Body of pancreas (tissue), 4 donors: ENCODE measurements at regions not wholly inside any gene's neighbourhood (a gene's known extent, or its start where the extent isn't known, plus 50 kb on each side); places are given as distances from the start of the nearest gene placed in this dataset.

Source experiments
- ATAC-seq: fragments of 150-250 bp; one replicate; pipeline ENCODE4 v1.9.1; 2016
- DNase-seq, 4 donors: peaks; one replicate each; pipeline ENCODE4 v3.0.0-alpha.2; 2019
- H3K27ac ChIP-seq, 4 donors: fragments of 200-600 bp; sonication (generic); 1 replicate in 3 of 4; 2 replicates in 1 of 4; pipeline versions ENCODE4 v1.5.1 to v1.6.1; 2016 to 2019; ENCODE audit warnings: mild to moderate bottlenecking in 1 of 4, mixed read lengths in 1 of 4, moderate library complexity in 1 of 4
- H3K27me3 ChIP-seq, 2 donors: fragments of 200-600 bp; sonication (generic); one replicate each; pipeline ENCODE4 v1.6.0; 2016; ENCODE audit warnings: mild to moderate bottlenecking in 1 of 2
- H3K36me3 ChIP-seq, 2 donors: fragments of 200-600 bp; sonication (generic); replicated peaks in 1 of 2; 2 replicates each; pipeline ENCODE4 v1.5.1; 2016; ENCODE audit warnings: low read depth in 2 of 2; ENCODE audit not compliant: insufficient read depth in 1 of 2
- H3K4me1 ChIP-seq: fragments of 200-600 bp; sonication (generic); one replicate; pipeline ENCODE4 v1.6.0; 2016
- H3K4me3 ChIP-seq, 2 donors: fragments of 200-600 bp; sonication (generic); 1 replicate in 1 of 2; 2 replicates in 1 of 2; pipeline ENCODE4 v1.5.1; 2016 to 2019
- H3K9me3 ChIP-seq, 3 donors: fragments of 200-600 bp; sonication (generic); 1 replicate in 2 of 3; 2 replicates in 1 of 3; pipeline ENCODE4 v1.5.1; 2016
- POLR2A ChIP-seq, 3 donors: fragments of 450-650 bp; IDR thresholded peaks; one replicate each; pipeline ENCODE4 v1.6.1; 2016; ENCODE audit warnings: antibody characterized with exemption in 3 of 3, mild to moderate bottlenecking in 2 of 3
- WGBS, 2 donors: methylation state at CpG; one replicate each; pipeline ENCODE4 v1.1.5; 2017; 5-methylcytosine and 5-hydroxymethylcytosine counted together
- intact Hi-C: fragments of 100-400 bp; cut with DNase I; formaldehyde crosslinking; loops from one replicate; pipeline ENCODE4 v1.15.1; 2023
- TF ChIP-seq, protein P1 (sequence below), 7 experiments: fragments of 450-650 bp in 4 of 7; fragments of 200-600 bp in 3 of 7; sonication (generic) in 3 of 7; IDR thresholded peaks; one replicate each; pipeline ENCODE4 v1.5.1; 2016 to 2019; ENCODE audit warnings: antibody characterized with exemption in 7 of 7

DNA sequence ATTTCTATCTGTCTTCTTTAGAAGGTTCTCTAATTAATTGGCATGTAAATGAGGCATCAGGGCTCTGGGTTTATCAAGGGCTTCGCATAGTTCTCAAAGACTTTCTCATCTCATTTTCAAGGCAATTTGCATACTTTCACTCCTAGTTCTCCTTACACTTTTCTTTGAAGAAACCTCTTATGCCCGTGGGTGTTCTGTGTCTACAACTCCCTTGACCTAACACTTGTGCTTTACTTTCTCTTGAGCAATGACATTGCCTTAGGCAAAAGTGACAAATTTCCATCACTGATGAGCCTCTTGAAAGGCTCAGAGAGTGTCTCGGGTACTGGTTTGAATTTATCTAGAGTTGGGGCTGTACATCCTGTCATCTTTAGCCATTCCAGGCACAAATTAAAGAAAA is 74.7 kb upstream of the ITPRID1 start:
- no peak for ATAC-seq
- H3K4me1 ChIP-seq = no peaks in the 10 kb centered on the region
- H3K27me3 ChIP-seq = no peaks in the 10 kb centered on the region
- H3K36me3 ChIP-seq = no peaks in the 10 kb centered on the region
- no peak for DNase-seq
- WGBS, 2 donors = 58 to 70% methylated on average over 3 of the region's 3 CpGs
- no peak overlapping the region for H3K27ac ChIP-seq
- intact Hi-C loops = no loop called here
- H3K9me3 ChIP-seq = no peaks in the 10 kb centered on the region
- no peak overlapping the region for H3K4me3 ChIP-seq
- TF ChIP-seq POLR2A (IDR thresholded peaks at IDR 0.05) = no peak
- TF ChIP-seq, protein P1, sequence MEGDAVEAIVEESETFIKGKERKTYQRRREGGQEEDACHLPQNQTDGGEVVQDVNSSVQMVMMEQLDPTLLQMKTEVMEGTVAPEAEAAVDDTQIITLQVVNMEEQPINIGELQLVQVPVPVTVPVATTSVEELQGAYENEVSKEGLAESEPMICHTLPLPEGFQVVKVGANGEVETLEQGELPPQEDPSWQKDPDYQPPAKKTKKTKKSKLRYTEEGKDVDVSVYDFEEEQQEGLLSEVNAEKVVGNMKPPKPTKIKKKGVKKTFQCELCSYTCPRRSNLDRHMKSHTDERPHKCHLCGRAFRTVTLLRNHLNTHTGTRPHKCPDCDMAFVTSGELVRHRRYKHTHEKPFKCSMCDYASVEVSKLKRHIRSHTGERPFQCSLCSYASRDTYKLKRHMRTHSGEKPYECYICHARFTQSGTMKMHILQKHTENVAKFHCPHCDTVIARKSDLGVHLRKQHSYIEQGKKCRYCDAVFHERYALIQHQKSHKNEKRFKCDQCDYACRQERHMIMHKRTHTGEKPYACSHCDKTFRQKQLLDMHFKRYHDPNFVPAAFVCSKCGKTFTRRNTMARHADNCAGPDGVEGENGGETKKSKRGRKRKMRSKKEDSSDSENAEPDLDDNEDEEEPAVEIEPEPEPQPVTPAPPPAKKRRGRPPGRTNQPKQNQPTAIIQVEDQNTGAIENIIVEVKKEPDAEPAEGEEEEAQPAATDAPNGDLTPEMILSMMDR (IDR thresholded peaks at IDR 0.05) = no peak

DNA sequence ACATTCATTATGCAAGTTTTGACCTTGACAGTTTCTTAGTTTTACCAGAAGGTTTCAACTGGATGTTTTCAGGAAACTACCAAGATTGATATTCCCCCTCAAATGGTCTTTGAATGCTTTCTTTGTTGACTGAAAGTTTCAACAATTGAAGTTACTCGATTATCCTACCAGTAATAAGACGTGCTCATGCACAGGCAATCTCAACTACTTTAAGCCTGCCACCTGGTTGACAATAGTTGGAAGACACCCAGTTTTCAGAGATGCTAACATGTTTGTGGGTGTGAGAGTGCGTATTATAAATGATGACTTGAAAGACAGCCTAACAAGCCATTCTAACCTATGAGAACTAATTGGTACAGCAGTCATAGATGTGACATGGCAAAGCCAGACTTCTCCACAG is 73.4 kb upstream of the ITPRID1 start:
- no peaks in the 10 kb centered on the region for H3K4me1 ChIP-seq
- WGBS, 2 donors = 44 to 50% methylated on average over 3 of the region's 3 CpGs
- DNase-seq = no peak
- intact Hi-C loops = loop anchor here (5.0 kb wide), 1 partner anchor 192 kb away; no protein-coding TSS in a partner anchor
- no peaks in the 10 kb centered on the region for H3K36me3 ChIP-seq
- H3K27ac ChIP-seq = no peak overlapping the region
- H3K4me3 ChIP-seq = no peak overlapping the region
- TF ChIP-seq POLR2A (IDR thresholded peaks at IDR 0.05) = no peak
- TF ChIP-seq, protein P1 (IDR thresholded peaks at IDR 0.05) = no peak
- no peak for ATAC-seq
- H3K9me3 ChIP-seq = no peaks in the 10 kb centered on the region
- no peaks in the 10 kb centered on the region for H3K27me3 ChIP-seq

DNA sequence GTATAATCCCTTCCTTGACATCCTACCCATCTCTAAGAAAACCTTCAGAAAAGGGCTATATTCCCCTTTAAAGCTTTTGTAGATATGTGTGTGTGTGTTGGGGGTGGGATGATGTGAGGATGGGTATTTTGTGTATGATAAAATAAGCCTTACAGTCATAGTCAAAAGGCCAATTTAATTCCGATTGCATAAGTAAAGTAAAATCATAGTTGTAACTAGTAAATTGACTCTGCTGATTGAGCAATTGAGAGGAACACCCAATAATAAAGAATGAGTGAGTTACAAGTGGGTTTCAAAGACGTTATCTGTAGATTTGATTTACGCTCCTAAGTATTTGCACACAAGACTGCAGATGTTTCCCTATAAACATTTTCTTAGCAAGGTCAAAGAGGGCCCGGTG is 71.3 kb upstream of the ITPRID1 start:
- ATAC-seq (no peak), DNase-seq (no peak)
- H3K27me3 ChIP-seq = no peaks in the 10 kb centered on the region
- no peak overlapping the region for H3K4me3 ChIP-seq
- H3K36me3 ChIP-seq = no peaks in the 10 kb centered on the region
- 24 to 27% methylated on average over 4 of the region's 4 CpGs for WGBS, 2 donors
- intact Hi-C loops = loop anchor here (5.0 kb wide), 1 partner anchor 190 kb away; no protein-coding TSS in a partner anchor
- no peaks in the 10 kb centered on the region for H3K4me1 ChIP-seq
- TF ChIP-seq POLR2A (IDR thresholded peaks at IDR 0.05) = no peak
- TF ChIP-seq, protein P1 (IDR thresholded peaks at IDR 0.05) = no peak
- H3K27ac ChIP-seq = no peak overlapping the region
- H3K9me3 ChIP-seq = no peaks in the 10 kb centered on the region

GRCh38 chr7:31443457-31443856 is 70.4 kb upstream of the ITPRID1 start:
- Histone ChIP-seq H3K27me3 (no peaks in the 10 kb centered on the region), H3K9me3 (no peaks in the 10 kb centered on the region), H3K4me1 (no peaks in the 10 kb centered on the region), H3K27ac (no peak overlapping the region), H3K4me3 (no peak overlapping the region), H3K36me3 (no peaks in the 10 kb centered on the region)
- DNase-seq = peak in 1 of 4 donors; percentile 20
- ATAC-seq = peak; percentile 74
- 0 to 4% methylated on average over 1 of the region's 1 CpG for WGBS, 2 donors
- intact Hi-C loops = loop anchor here (5.0 kb wide), 1 partner anchor 189 kb away; no protein-coding TSS in a partner anchor
- TF ChIP-seq, protein P1 (IDR thresholded peaks at IDR 0.05) = peak; percentile 63 to 92 (median 76)
- no peak for TF ChIP-seq POLR2A (IDR thresholded peaks at IDR 0.05)

- intact Hi-C loops = loop anchor here (5.0 kb wide), 1 partner anchor 188 kb away; no protein-coding TSS in a partner anchor
- no peak for TF ChIP-seq POLR2A (IDR thresholded peaks at IDR 0.05)
- TF ChIP-seq, protein P1 (IDR thresholded peaks at IDR 0.05) = no peak
- WGBS, 2 donors = 27 to 30% methylated on average over 2 of the region's 2 CpGs
- H3K4me3 ChIP-seq = no peak overlapping the region
- DNase-seq (no peak), ATAC-seq (no peak)
- H3K27ac ChIP-seq = no peak overlapping the region
- no peaks in the 10 kb centered on the region for H3K36me3 ChIP-seq
- no peaks in the 10 kb centered on the region for H3K9me3 ChIP-seq
- H3K27me3 ChIP-seq = no peaks in the 10 kb centered on the region
- no peaks in the 10 kb centered on the region for H3K4me1 ChIP-seq
Measured at GRCh38 chr7:31444196-31444595, 69.7 kb upstream of the ITPRID1 start.
